ENCODE measurements at regions not wholly inside any gene's neighbourhood (a gene's known extent, or its start where the extent isn't known, plus 50 kb on each side); places are given as distances from the start of the nearest gene placed in this dataset.

DNA sequence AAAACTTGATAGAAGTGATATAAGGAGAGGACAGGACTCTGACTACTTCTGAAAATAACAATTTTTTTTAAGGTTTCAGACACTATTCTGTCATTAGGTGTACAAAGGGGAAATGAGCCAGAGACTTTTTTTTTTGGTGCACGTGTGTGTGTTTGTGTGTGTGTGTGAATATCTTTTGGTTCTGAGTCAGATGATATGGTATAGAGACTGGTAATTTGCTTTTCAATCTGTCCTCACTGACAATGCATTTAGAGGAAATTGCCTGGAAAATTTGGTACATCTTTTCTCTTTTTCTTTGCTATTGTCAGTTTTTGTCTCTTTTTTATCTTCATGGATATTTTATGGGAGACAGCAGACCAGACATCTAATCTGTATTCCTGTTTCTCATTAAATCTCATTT is 59.3 kb downstream of the DDIT4L start:
- no peak for DNase-seq

- DNase-seq = no peak
These were observed 59.8 kb downstream of the DDIT4L start for GRCh38 chr4:100130491-100130890.

GRCh38 chr4:100129774-100130173 is 60.5 kb downstream of the DDIT4L start:
- DNase-seq = no peak

DNA sequence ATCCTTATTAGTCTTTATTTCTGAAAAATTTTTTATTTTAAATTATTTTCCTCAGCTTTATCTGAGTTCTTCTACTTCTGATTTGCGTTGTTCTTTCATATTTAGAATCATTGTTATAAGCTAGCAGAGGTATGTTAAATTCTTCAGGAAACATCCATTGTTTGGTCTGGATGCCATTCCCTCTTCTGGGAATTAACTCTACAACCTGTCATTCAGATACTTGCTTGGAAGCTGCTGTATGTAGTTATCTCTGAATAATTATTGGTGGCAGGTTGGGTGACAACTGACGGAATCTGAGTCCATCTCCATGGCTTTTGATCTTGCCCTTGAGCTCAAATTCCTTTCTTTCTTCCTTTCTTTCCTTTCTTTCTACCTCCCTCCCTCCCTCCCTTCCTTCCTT is 61.9 kb downstream of the DDIT4L start:
- no peak for DNase-seq

DNA sequence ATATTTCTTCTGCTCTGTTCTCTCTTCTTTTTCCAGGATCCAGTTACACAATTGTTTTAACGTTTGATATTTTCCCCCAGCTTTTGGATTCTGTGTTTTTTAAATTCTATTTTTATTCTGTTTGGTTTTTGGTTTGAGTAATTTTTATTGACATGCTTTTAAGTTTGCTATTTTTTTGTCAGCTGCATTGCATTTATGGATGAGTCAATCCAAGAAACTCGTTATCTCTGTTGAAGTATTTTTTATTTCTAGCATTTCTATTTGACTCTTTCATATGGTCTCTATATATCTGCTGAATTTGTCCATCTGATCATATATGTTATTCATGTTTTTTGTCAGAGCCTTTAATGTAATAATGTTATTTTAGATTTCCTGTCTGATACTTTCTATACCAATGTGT is 65.6 kb downstream of the DDIT4L start:
- DNase-seq = no peak

- DNase-seq = no peak
These were observed 72.1 kb downstream of the DDIT4L start for GRCh38 chr4:100118181-100118580.

- DNase-seq = no peak
These were observed 72.5 kb downstream of the DDIT4L start for GRCh38 chr4:100117750-100118149.

DNA sequence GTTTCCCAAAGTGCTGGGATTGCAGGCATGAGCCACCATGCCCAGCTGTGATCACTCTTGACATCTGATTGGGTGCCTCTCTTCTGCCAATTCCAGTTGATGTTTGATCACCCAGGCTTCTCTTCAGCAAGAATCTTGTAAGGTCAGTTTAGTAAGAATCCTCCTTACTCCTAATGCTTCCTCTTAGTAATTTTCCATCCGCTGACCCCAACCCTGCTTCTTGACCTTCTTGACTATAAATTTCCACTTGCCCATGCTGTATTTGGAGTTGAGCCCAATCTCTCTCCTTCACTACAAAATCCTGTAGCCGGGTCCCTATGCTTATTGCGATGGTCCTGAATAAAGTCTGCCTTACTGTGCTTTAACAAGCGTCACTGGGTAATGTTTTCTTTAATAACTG is 75.4 kb downstream of the DDIT4L start:
- no peak for DNase-seq

GRCh38 chr4:100113732-100114131 is 76.5 kb downstream of the DDIT4L start:
- no peak for DNase-seq

- no peak for DNase-seq
These were observed 77.2 kb downstream of the DDIT4L start for GRCh38 chr4:100113096-100113495.

- no peak for DNase-seq
These were observed 80.3 kb downstream of the DDIT4L start for GRCh38 chr4:100109921-100110320.

DNA sequence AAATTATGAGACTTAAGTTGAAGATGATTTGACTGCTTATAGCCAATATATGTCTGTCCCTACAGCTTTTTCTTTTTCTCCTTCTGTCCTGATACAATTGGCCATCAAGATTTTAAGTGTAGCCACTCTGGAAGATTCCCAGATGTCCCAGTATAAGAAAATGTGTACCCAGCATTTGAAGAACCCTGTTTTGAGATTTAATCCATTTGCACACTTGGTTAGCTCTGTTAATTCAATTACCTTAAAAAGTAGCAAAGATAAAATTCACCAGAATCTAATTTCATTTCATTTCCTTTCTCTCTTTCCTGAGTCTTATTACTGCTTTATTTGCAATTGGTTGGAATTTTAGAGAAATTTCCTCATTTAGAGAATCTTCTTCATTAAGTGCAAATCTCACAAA is 81.4 kb downstream of the DDIT4L start:
- no peak for DNase-seq

GRCh38 chr4:100106982-100107381 is 83.3 kb downstream of the DDIT4L start:
- DNase-seq = no peak

- no peak for DNase-seq
These were observed 86.6 kb downstream of the DDIT4L start for GRCh38 chr4:100103671-100104070.

- no peak for DNase-seq
These were observed 89.3 kb downstream of the DDIT4L start for GRCh38 chr4:100100985-100101384.

DNA sequence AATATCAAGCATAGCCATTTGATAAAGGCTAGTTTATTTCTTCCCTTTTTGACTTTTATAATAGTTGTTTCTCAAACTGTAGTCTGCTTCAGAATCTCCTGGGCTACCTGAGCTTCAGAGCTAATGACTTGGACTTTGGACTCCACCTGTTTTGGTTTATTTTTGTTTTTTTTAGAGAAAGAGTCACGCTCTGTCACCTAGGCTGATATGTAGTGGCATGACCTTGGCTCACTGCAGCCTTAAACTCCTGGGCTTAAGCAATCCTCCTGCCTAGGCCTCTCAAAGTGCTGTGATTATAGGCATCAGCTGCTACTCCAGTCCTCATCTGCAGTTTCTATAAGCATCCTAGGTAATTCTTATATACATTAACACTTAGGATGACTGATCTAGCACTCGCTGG is 90.5 kb downstream of the DDIT4L start:
- DNase-seq = no peak

DNA sequence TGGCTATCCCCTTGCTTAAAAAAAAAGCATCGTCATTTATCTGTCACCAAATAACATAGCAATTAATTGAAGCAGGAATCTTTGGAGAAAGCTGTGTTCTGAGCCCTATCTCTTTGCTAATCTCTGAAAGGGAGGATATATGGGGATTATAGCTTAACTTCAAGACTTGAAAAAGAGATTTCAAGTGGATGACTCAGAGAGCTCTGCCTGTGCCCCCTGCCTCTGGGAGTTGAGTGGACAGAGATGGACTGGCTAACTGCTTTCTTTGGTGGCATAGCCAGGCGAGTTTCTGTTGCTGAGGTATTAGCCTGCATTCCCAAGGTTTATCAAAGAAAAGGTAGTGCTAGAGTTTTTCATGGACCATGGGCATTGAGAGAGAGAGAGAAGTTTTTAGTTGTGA is 91.6 kb downstream of the DDIT4L start:
- no peak for DNase-seq

- DNase-seq = no peak
These were observed 92.2 kb downstream of the DDIT4L start for GRCh38 chr4:100098011-100098545.

- peak; percentile 0 for DNase-seq
These were observed 94.3 kb downstream of the DDIT4L start for GRCh38 chr4:100095729-100096595.

DNA sequence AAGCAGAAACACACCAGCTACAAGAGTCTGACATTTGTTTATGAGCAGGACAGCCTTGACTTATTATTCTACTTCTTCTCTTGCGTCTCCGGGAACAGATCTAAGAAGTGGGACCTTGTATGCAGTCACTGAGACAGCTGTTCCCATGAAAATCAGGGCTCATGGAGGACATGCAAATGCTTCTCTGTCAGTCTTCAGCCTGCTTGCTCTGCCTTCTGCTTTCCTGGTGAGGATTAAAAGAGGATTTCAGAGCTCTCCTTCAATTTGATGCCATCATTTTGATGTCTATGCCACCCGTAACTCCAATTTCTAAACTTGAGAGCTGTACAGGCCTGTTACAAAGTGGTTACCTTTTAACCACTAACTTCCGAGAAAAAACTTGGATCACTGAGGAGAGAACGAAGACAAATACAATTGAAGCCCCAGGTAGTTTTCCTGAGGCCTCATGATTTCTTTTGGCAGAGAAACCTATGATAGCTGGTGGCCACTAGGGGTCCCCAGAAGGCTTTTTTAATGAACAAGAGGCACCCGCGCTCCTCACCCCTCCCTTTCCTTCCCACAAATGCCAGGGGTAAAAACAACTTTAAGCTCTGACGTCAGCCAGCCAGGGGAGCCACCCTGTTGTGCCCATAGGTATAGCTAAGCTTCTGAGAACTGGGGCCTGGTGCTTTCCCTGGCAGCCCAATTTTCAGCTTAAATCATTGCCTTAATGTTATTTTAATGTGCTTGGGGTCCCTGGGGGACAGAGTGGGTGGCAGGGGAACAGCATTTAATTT is 97.0 kb downstream of the DDIT4L start:
- peak; percentile 44 for DNase-seq

DNA sequence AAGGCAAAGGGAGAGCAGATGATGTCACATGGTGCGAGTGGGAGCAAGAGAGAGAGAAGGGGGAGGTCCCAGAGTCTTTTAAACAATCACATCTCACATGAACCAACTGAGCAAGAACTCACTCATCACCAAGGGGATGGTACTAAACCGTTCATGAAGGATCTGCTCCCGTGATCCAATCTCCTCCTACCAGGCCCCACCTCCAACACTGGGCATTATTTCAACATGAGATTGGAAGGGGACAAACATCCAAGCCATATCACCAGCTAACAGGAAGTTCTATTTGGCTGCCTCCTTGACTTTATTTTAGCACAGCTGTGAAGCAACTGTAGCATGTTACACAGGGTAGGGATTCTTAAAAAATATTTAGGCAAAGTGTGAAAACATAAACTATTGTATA is 102.5 kb downstream of the DDIT4L start:
- DNase-seq = no peak

- no peak for DNase-seq
These were observed 103.4 kb downstream of the DDIT4L start for GRCh38 chr4:100086766-100087431.

DNA sequence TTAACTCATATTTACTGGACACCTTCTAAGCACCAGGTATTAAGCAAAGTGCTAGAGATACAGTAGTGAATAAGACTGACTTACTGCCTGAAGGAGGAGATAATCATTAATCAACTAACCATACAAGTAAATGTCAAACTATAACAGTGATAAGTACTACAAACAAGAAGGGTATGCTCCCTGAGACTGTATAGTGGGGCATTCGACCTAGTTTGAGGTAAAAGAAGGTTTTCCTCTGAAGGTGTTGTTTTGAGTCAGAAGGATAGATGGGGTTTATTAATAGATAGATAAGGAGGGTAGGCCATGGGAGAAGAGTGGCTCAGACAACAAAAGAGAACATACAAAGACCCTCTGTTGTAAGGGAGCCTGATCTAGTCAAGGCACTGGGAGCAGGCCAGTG is 105.4 kb downstream of the DDIT4L start:
- DNase-seq = no peak
